ENCODE measurements at regions not wholly inside any gene's neighbourhood (a gene's known extent, or its start where the extent isn't known, plus 50 kb on each side); places are given as distances from the start of the nearest gene placed in this dataset.

GRCh38 chr7:18320422-18320821 lies 175.1 kb upstream of the HDAC9 start:
- no peak for DNase-seq (ENCODE audit: low read depth in 2 of 2)
- no peak overlapping the region for H3K4me3 ChIP-seq (replicated peaks in 1 of 2; ENCODE audit: low read depth in 2 of 2, low read length in 2 of 2)
- no peak for TF ChIP-seq CTCF (IDR thresholded peaks at IDR 0.05; ENCODE audit: low read depth, low read length)

GRCh38 chr7:18320971-18321567 lies 174.5 kb upstream of the HDAC9 start:
- peak; percentile 69 for DNase-seq (ENCODE audit: low read depth in 2 of 2)
- peak; percentile 47 for TF ChIP-seq CTCF (IDR thresholded peaks at IDR 0.05; ENCODE audit: low read depth, low read length)

GRCh38 chr7:18330548-18330947 lies 165.0 kb upstream of the HDAC9 start:
- TF ChIP-seq CTCF (IDR thresholded peaks at IDR 0.05; ENCODE audit: low read depth, low read length), result no peak
- H3K4me3 ChIP-seq (replicated peaks in 1 of 2; ENCODE audit: low read depth in 2 of 2, low read length in 2 of 2), result no peak overlapping the region
- DNase-seq (ENCODE audit: low read depth in 2 of 2), result no peak

More at GRCh38 chr7:18320971-18321567, 174.5 kb upstream of the HDAC9 start:
- H3K4me3 ChIP-seq (replicated peaks in 1 of 2; ENCODE audit: low read depth in 2 of 2, low read length in 2 of 2), result no peak overlapping the region

GRCh38 chr7:18336626-18337025 lies 158.9 kb upstream of the HDAC9 start:
- H3K4me3 ChIP-seq (replicated peaks in 1 of 2; ENCODE audit: low read depth in 2 of 2, low read length in 2 of 2), result no peak overlapping the region
- TF ChIP-seq CTCF (IDR thresholded peaks at IDR 0.05; ENCODE audit: low read depth, low read length), result no peak
- DNase-seq (ENCODE audit: low read depth in 2 of 2), result no peak

GRCh38 chr7:18337048-18337809 lies 158.3 kb upstream of the HDAC9 start:
- no peak for TF ChIP-seq CTCF (IDR thresholded peaks at IDR 0.05; ENCODE audit: low read depth, low read length)
- no peak overlapping the region for H3K4me3 ChIP-seq (replicated peaks in 1 of 2; ENCODE audit: low read depth in 2 of 2, low read length in 2 of 2)
- DNase-seq (ENCODE audit: low read depth in 2 of 2), result no peak

GRCh38 chr7:18338910-18339523 lies 156.5 kb upstream of the HDAC9 start:
- TF ChIP-seq CTCF (IDR thresholded peaks at IDR 0.05; ENCODE audit: low read depth, low read length), result no peak
- DNase-seq (ENCODE audit: low read depth in 2 of 2), result no peak
- H3K4me3 ChIP-seq (replicated peaks in 1 of 2; ENCODE audit: low read depth in 2 of 2, low read length in 2 of 2), result no peak overlapping the region

All from cardiac fibroblast (primary cell).